Panc1 (cell line): ENCODE measurements at regions not wholly inside any gene's neighbourhood (a gene's known extent, or its start where the extent isn't known, plus 50 kb on each side); places are given as distances from the start of the nearest gene placed in this dataset.
"Not testable (repeated sequence)": the region's sequence is repeated elsewhere in the genome, so short reads cannot be mapped to it uniquely, and the experiment has no call there.

Source experiments
- ATAC-seq: fragments of 200-7000 bp; cut with Tn5 transposase; 2 replicates; pipeline ENCODE4 v1.9.1; 2020; ENCODE audit warnings: mild to moderate bottlenecking, moderate library complexity
- BruUV-seq: library from RNA; stranded (reverse); fragments of 400-500 nt; replicated peaks from 2 replicates; lab custom pipeline; 2021; lab: Mats Ljungman, UMichigan
- CTCF ChIA-PET: fragments of 300-600 bp; sonication (Branson Sonifier 250); formaldehyde crosslinking; loops from one replicate; lab custom pipeline; 2022; ENCODE audit warnings: antibody characterized with exemption; lab: Charles Lee
- POLR2A ChIA-PET: fragments of 300-600 bp; sonication (Branson Sonifier 250); formaldehyde crosslinking; loops from one replicate; lab custom pipeline; 2022; ENCODE audit warnings: antibody characterized with exemption; lab: Charles Lee
- DNase-seq: peaks from one replicate; pipeline ENCODE4 v3.0.0-alpha.2; 2010; ENCODE audit warnings: low read depth, low spot score
- H3K27ac ChIP-seq: 2 replicates; pipeline ENCODE4 v1.5.1; 2011; ENCODE audit warnings: mild to moderate bottlenecking, low read length, inconsistent platforms
- H3K27me3 ChIP-seq: fragments of 200-500 bp; sonication (Bioruptor generic); 2 replicates; pipeline ENCODE4 v1.6.0; 2014; ENCODE audit warnings: low read length, inconsistent platforms; ENCODE audit not compliant: control insufficient read depth, insufficient read depth
- H3K36me3 ChIP-seq: fragments of 200-500 bp; sonication (Bioruptor generic); 2 replicates; pipeline ENCODE4 v1.5.1; 2014; ENCODE audit warnings: inconsistent platforms, mild to moderate bottlenecking, low read length, moderate library complexity; ENCODE audit not compliant: control insufficient read depth, insufficient read depth
- H3K4me1 ChIP-seq: 2 replicates; pipeline ENCODE4 v1.5.1; 2011; ENCODE audit warnings: inconsistent platforms, mild to moderate bottlenecking, low read length, moderate library complexity; ENCODE audit not compliant: control insufficient read depth, insufficient read depth
- H3K4me3 ChIP-seq, 2 experiments: 2 replicates each; pipeline ENCODE4 v1.5.1; 2011 to 2012; ENCODE audit warnings: low read depth in 2 of 2, low read length in 2 of 2, mild to moderate bottlenecking in 2 of 2, inconsistent platforms in 1 of 2, moderate library complexity in 1 of 2
- H3K9me3 ChIP-seq: fragments of 200-500 bp; sonication (Bioruptor generic); 2 replicates; pipeline ENCODE4 v1.5.1; 2014; ENCODE audit warnings: low read depth, mild to moderate bottlenecking, inconsistent platforms, low read length, moderate library complexity; ENCODE audit not compliant: control insufficient read depth, insufficient read depth
- CTCF ChIP-seq: fragments of 450-650 bp; IDR thresholded peaks from 2 replicates; pipeline ENCODE4 v1.5.1; 2017; ENCODE audit warnings: mild to moderate bottlenecking
- POLR2AphosphoS5 ChIP-seq: IDR thresholded peaks from 2 replicates; pipeline ENCODE4 v1.6.1; 2012; ENCODE audit warnings: mild to moderate bottlenecking, low read depth, low read length, moderate library complexity
- REST ChIP-seq, 2 experiments: IDR thresholded peaks; 2 replicates each; pipeline ENCODE4 v1.6.1; 2011 to 2012; ENCODE audit warnings: low read depth in 2 of 2, control low read depth in 1 of 2, low read length in 1 of 2, mild to moderate bottlenecking in 1 of 2, moderate library complexity in 1 of 2; ENCODE audit not compliant: insufficient read depth in 1 of 2
- SIN3A ChIP-seq: IDR thresholded peaks from 2 replicates; pipeline ENCODE4 v1.6.1; 2012; ENCODE audit warnings: low read depth, mild to moderate bottlenecking, low read length, moderate library complexity, borderline replicate concordance; ENCODE audit not compliant: insufficient read depth
- TCF7L2 ChIP-seq: IDR thresholded peaks from 2 replicates; pipeline ENCODE4 v1.6.1; 2011; ENCODE audit warnings: mild to moderate bottlenecking, low read depth, low read length, inconsistent platforms
- in situ Hi-C: cut with HindIII; loops from 2 replicates; pipeline ENCODE4 v1.10.0; 2016; ENCODE audit warnings: low sequenced_read_pairs, low pct_unique_long_range_greater_than_20kb
- intact Hi-C: fragments of 100-400 bp; cut with micrococcal nuclease; formaldehyde crosslinking; loops from one replicate; pipeline ENCODE4 v1.10.0; 2022; ENCODE audit not compliant: unreplicated experiment

GRCh38 chr10:42533866-42534265 is 104.5 kb downstream of the ZNF33B start:
- DNase-seq, ATAC-seq, CTCF ChIA-PET, BruUV-seq, H3K36me3 ChIP-seq, POLR2A ChIA-PET, H3K27ac ChIP-seq, intact Hi-C loops, in situ Hi-C loops, H3K27me3 ChIP-seq, H3K4me1 ChIP-seq, H3K4me3 ChIP-seq: not testable (repeated sequence)
- peaks cover 12% of the 10 kb centered on the region; the same call in 1 of the 2 replicates for H3K9me3 ChIP-seq

- intact Hi-C loops: no loop called here
- ChIA-PET POLR2A (no interaction called here), CTCF (no interaction called here)
- no peak overlapping the region for H3K27ac ChIP-seq
- in situ Hi-C loops: no loop called here
- no TSS peak for BruUV-seq
- no peaks in the 10 kb centered on the region for H3K36me3 ChIP-seq
- H3K4me3 ChIP-seq: no peak overlapping the region
- no peaks in the 10 kb centered on the region for H3K27me3 ChIP-seq
- H3K9me3 ChIP-seq: peaks cover 12% of the 10 kb centered on the region; the same call in 1 of the 2 replicates
- DNase-seq (no peak), ATAC-seq (no peak)
- TF ChIP-seq CTCF (no peak), TCF7L2 (no peak), SIN3A (no peak), POLR2AphosphoS5 (no peak), REST (IDR thresholded peaks at IDR 0.05; ENCODE audit: insufficient read depth in 1 of 2, low read depth in 2 of 2, low read length in 1 of 2) (no peak)
- H3K4me1 ChIP-seq: no peaks in the 10 kb centered on the region
Measured at GRCh38 chr10:42532996-42533395, 105.4 kb downstream of the ZNF33B start.

- ChIA-PET CTCF (no interaction called here), POLR2A (no interaction called here)
- TF ChIP-seq REST (IDR thresholded peaks at IDR 0.05; ENCODE audit: insufficient read depth in 1 of 2, low read depth in 2 of 2, low read length in 1 of 2): no peak
- TF ChIP-seq TCF7L2: no peak
- no peak for TF ChIP-seq SIN3A
- no peak for TF ChIP-seq POLR2AphosphoS5
- no peak for TF ChIP-seq CTCF
- Histone ChIP-seq H3K9me3 (peaks cover 50% of the 10 kb centered on the region), H3K4me1 (no peaks in the 10 kb centered on the region), H3K36me3 (no peaks in the 10 kb centered on the region), H3K27me3 (no peaks in the 10 kb centered on the region), H3K4me3 (no peak overlapping the region), H3K27ac (no peak overlapping the region)
- BruUV-seq: no TSS peak
- ATAC-seq: no peak
- intact Hi-C loops (no loop called here), in situ Hi-C loops (no loop called here)
- DNase-seq: no peak
Measured at GRCh38 chr10:42523098-42523497, 115.3 kb downstream of the ZNF33B start.
